HCT116 (cell line): ENCODE measurements at regions not wholly inside any gene's neighbourhood (a gene's known extent, or its start where the extent isn't known, plus 50 kb on each side); places are given as distances from the start of the nearest gene placed in this dataset.

Experiments
- ATAC-seq: fragments of 200-7000 bp; cut with Tn5 transposase; 2 replicates; pipeline ENCODE4 v1.9.1; 2020; ENCODE audit warnings: mild to moderate bottlenecking, moderate library complexity
- BruUV-seq: library from RNA; stranded (reverse); fragments of 400-500 nt; replicated peaks from 2 replicates; lab custom pipeline; 2021; lab: Mats Ljungman, UMichigan
- CTCF ChIA-PET: fragments of 300-600 bp; sonication (Branson Sonifier 250); formaldehyde crosslinking; loops from one replicate; lab custom pipeline; 2021; ENCODE audit warnings: antibody characterized with exemption; lab: Charles Lee
- POLR2A ChIA-PET: fragments of 300-600, 350-600 bp; sonication (Branson Sonifier 250); formaldehyde crosslinking; loops from one replicate; lab custom pipeline; 2021; ENCODE audit warnings: antibody characterized with exemption; lab: Charles Lee
- RAD21 ChIA-PET, 2 experiments: fragments of 300-600 bp; sonication (Branson Sonifier 250); formaldehyde crosslinking; loops; one replicate each; lab custom pipeline; 2023; ENCODE audit warnings: low total read pairs in 2 of 2; ENCODE audit not compliant: uncharacterized antibody in 2 of 2, unreplicated experiment in 2 of 2, low non-redundant PET in 1 of 2; lab: Charles Lee
- DNase-seq: peaks from one replicate; pipeline ENCODE4 v3.0.0-alpha.2; 2010; ENCODE audit warnings: low read depth, low spot score
- H2AFZ ChIP-seq: fragments of 200-600 bp; shearing (Covaris generic), sonication (generic); 2 replicates; pipeline ENCODE4 v1.6.1; 2017; ENCODE audit warnings: low read depth, mixed run types, mixed read lengths, antibody characterized with exemption, low read length; ENCODE audit not compliant: poor library complexity, severe bottlenecking
- H3K27ac ChIP-seq: 2 replicates; pipeline ENCODE4 v1.5.1; 2012; ENCODE audit warnings: low read depth, low read length
- H3K27me3 ChIP-seq: fragments of 200-600 bp; sonication (generic); 2 replicates; pipeline ENCODE4 v1.6.1; 2016; ENCODE audit warnings: mixed run types, low read length, mixed read lengths; ENCODE audit not compliant: insufficient read depth
- H3K36me3 ChIP-seq, 2 experiments: fragments of 200-500 bp in 1 of 2; fragments of 200-600 bp in 1 of 2; sonication (Bioruptor generic) in 1 of 2; sonication (generic) in 1 of 2; 2 replicates each; pipeline versions ENCODE4 v1.5.1 to v1.6.1; 2014 to 2016; ENCODE audit warnings: low read length in 2 of 2, inconsistent platforms in 1 of 2, mixed read lengths in 1 of 2, mixed run types in 1 of 2; ENCODE audit not compliant: insufficient read depth in 2 of 2, control insufficient read depth in 1 of 2
- H3K4me1 ChIP-seq, 2 experiments: fragments of 200-600 bp in 1 of 2; sonication (generic) in 1 of 2; 2 replicates each; pipeline versions ENCODE4 v1.5.1 to v1.6.1; 2012 to 2017; ENCODE audit warnings: low read length in 2 of 2, inconsistent platforms in 1 of 2, mild to moderate bottlenecking in 1 of 2, mixed read lengths in 1 of 2, mixed run types in 1 of 2, moderate library complexity in 1 of 2; ENCODE audit not compliant: insufficient read depth in 2 of 2, control insufficient read depth in 1 of 2
- H3K4me2 ChIP-seq: fragments of 200-600 bp; sonication (generic); 2 replicates; pipeline ENCODE4 v1.6.1; 2017; ENCODE audit warnings: mixed run types, low read length, mixed read lengths
- H3K4me3 ChIP-seq, 2 experiments: fragments of 200-600 bp in 1 of 2; sonication (generic) in 1 of 2; replicated peaks in 1 of 2; 2 replicates each; pipeline ENCODE4 v1.5.1; 2011 to 2016; ENCODE audit warnings: low read length in 2 of 2, control low read depth in 1 of 2, low read depth in 1 of 2, mild to moderate bottlenecking in 1 of 2, mixed read lengths in 1 of 2, mixed run types in 1 of 2
- H3K79me2 ChIP-seq: fragments of 200-600 bp; sonication (generic); 2 replicates; pipeline ENCODE4 v1.6.1; 2017; ENCODE audit warnings: mild to moderate bottlenecking, mixed run types, low read length, moderate library complexity, mixed read lengths; ENCODE audit not compliant: insufficient read depth
- H3K9ac ChIP-seq: fragments of 200-600 bp; sonication (generic); 2 replicates; pipeline ENCODE4 v1.6.1; 2016; ENCODE audit warnings: low read length, mixed read lengths
- H3K9me2 ChIP-seq: fragments of 200-600 bp; sonication (generic), shearing (Covaris generic); 2 replicates; pipeline ENCODE4 v1.6.1; 2017; ENCODE audit warnings: mixed run types, mild to moderate bottlenecking, moderate library complexity; ENCODE audit not compliant: insufficient read depth
- H3K9me3 ChIP-seq, 2 experiments: fragments of 200-500 bp in 1 of 2; fragments of 200-600 bp in 1 of 2; sonication (Bioruptor generic) in 1 of 2; sonication (generic) in 1 of 2; 2 replicates each; pipeline ENCODE4 v1.6.1; 2014 to 2017; ENCODE audit warnings: low read length in 2 of 2, mixed read lengths in 2 of 2, inconsistent platforms in 1 of 2, low read depth in 1 of 2, mild to moderate bottlenecking in 1 of 2, mixed run types in 1 of 2, moderate library complexity in 1 of 2; ENCODE audit not compliant: control insufficient read depth in 1 of 2, insufficient read depth in 1 of 2
- H4K20me1 ChIP-seq: fragments of 200-600 bp; sonication (generic), shearing (Covaris generic); 2 replicates; pipeline ENCODE4 v1.6.1; 2017; ENCODE audit warnings: mixed run types, mild to moderate bottlenecking, moderate library complexity; ENCODE audit not compliant: insufficient read depth
- ELF1 ChIP-seq: IDR thresholded peaks from 2 replicates; pipeline ENCODE4 v1.6.1; 2012; ENCODE audit warnings: low read depth, borderline replicate concordance
- EZH2 ChIP-seq: fragments of 200-600 bp; sonication (generic); IDR thresholded peaks from 2 replicates; pipeline ENCODE4 v1.6.1; 2017; ENCODE audit warnings: antibody characterized with exemption, mixed run types
- POLR2A ChIP-seq: IDR thresholded peaks from 2 replicates; pipeline ENCODE4 v1.7.0; 2011; ENCODE audit warnings: borderline replicate concordance; ENCODE audit not compliant: insufficient read depth, insufficient read length; ENCODE audit errors: extremely low read depth
- SRF ChIP-seq: IDR thresholded peaks from 2 replicates; pipeline ENCODE4 v1.6.1; 2012; ENCODE audit warnings: low read depth
- TCF7L2 ChIP-seq: IDR thresholded peaks from 2 replicates; pipeline ENCODE4 v1.7.0; 2011; ENCODE audit warnings: borderline replicate concordance, inconsistent platforms; ENCODE audit not compliant: insufficient read depth, insufficient read length; ENCODE audit errors: extremely low read depth
- YY1 ChIP-seq: IDR thresholded peaks from 2 replicates; pipeline ENCODE4 v1.6.1; 2011; ENCODE audit warnings: low read length, low read depth, moderate library complexity, mild to moderate bottlenecking; ENCODE audit not compliant: insufficient replicate concordance; ENCODE audit errors: extremely low read depth
- ZFX ChIP-seq: fragments of 450-650 bp; IDR thresholded peaks from 2 replicates; pipeline ENCODE4 v1.6.1; 2017
- ZNF274 ChIP-seq: fragments of 200-500 bp; sonication (Bioruptor generic); IDR thresholded peaks from 2 replicates; pipeline ENCODE4 v1.6.1; 2014; ENCODE audit warnings: mild to moderate bottlenecking, low read depth, low read length, inconsistent platforms
- intact Hi-C: fragments of 100-400 bp; cut with micrococcal nuclease; formaldehyde crosslinking; loops from 2 replicates; pipeline ENCODE4 v1.10.0; 2022
- TF ChIP-seq, protein P1 (sequence below): IDR thresholded peaks from 2 replicates; pipeline ENCODE4 v1.6.1; 2011; ENCODE audit warnings: mild to moderate bottlenecking, low read length, moderate library complexity; ENCODE audit not compliant: insufficient replicate concordance; ENCODE audit errors: extremely low read depth
- TF ChIP-seq, protein P2 (sequence below), 3 experiments: fragments of 200-600 bp in 1 of 3; sonication (generic) in 1 of 3; IDR thresholded peaks in 2 of 3; conservative IDR thresholded peaks in 1 of 3; 2 replicates each; pipeline ENCODE4 v1.5.1; 2012 to 2017; ENCODE audit warnings: low read depth in 2 of 3, low read length in 2 of 3, antibody characterized with exemption in 1 of 3, borderline replicate concordance in 1 of 3, control low read depth in 1 of 3, mild to moderate bottlenecking in 1 of 3, mixed read lengths in 1 of 3, mixed run types in 1 of 3, moderate library complexity in 1 of 3; ENCODE audit not compliant: insufficient read depth in 1 of 3
- TF ChIP-seq, protein P3 (sequence below): IDR thresholded peaks from 2 replicates; pipeline ENCODE4 v1.6.1; 2012; ENCODE audit warnings: low read depth

DNA sequence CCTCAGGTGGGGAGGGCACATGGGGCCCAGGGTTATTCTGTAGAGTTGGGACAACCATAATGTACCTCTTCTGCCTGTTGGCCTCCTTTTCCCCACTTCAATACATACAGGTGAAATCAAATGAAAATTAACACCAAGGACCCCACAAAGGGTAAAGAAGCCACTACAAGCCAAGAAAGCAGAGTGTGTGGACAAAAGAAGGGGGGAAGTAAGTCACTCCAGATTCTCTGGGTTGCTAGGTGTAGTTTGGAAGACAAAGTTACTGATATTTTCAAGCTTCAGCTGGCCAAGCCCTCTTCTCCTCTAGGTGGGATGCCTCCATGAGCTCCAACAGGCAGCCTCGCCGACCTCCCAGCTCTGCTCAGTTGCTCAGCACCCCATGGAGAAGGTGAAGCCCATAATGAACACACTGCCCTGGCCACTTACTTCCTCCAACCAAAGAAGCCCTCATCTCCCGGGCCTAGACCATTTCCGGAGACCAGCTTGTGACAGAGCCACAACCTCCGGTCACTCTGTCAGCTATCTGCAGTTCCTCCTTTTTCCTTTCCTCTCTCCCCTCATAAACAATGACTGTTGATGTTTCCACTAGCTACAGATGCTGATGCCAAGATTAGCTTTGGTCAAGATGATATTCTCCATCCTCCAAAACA is 66.8 kb upstream of the MED4 start:
- ChIA-PET RAD21 (no interaction called here), POLR2A (no interaction called here), CTCF (no interaction called here)
- Histone ChIP-seq H3K36me3 (no peaks in the 10 kb centered on the region), H2AFZ (no peak overlapping the region), H3K9me3 (no peaks in the 10 kb centered on the region), H3K9me2 (no peaks in the 10 kb centered on the region), H3K27me3 (no peaks in the 10 kb centered on the region), H4K20me1 (no peaks in the 10 kb centered on the region), H3K79me2 (no peaks in the 10 kb centered on the region), H3K4me2 (no peak overlapping the region), H3K4me3 (no peak overlapping the region), H3K27ac (no peak overlapping the region), H3K9ac (no peak overlapping the region)
- BruUV-seq = no TSS peak
- ATAC-seq (no peak), DNase-seq (no peak)
- intact Hi-C loops = no loop called here
- TF ChIP-seq, protein P1, sequence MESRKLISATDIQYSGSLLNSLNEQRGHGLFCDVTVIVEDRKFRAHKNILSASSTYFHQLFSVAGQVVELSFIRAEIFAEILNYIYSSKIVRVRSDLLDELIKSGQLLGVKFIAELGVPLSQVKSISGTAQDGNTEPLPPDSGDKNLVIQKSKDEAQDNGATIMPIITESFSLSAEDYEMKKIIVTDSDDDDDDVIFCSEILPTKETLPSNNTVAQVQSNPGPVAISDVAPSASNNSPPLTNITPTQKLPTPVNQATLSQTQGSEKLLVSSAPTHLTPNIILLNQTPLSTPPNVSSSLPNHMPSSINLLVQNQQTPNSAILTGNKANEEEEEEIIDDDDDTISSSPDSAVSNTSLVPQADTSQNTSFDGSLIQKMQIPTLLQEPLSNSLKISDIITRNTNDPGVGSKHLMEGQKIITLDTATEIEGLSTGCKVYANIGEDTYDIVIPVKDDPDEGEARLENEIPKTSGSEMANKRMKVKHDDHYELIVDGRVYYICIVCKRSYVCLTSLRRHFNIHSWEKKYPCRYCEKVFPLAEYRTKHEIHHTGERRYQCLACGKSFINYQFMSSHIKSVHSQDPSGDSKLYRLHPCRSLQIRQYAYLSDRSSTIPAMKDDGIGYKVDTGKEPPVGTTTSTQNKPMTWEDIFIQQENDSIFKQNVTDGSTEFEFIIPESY = no peak
- TF ChIP-seq, protein P2, sequence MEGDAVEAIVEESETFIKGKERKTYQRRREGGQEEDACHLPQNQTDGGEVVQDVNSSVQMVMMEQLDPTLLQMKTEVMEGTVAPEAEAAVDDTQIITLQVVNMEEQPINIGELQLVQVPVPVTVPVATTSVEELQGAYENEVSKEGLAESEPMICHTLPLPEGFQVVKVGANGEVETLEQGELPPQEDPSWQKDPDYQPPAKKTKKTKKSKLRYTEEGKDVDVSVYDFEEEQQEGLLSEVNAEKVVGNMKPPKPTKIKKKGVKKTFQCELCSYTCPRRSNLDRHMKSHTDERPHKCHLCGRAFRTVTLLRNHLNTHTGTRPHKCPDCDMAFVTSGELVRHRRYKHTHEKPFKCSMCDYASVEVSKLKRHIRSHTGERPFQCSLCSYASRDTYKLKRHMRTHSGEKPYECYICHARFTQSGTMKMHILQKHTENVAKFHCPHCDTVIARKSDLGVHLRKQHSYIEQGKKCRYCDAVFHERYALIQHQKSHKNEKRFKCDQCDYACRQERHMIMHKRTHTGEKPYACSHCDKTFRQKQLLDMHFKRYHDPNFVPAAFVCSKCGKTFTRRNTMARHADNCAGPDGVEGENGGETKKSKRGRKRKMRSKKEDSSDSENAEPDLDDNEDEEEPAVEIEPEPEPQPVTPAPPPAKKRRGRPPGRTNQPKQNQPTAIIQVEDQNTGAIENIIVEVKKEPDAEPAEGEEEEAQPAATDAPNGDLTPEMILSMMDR (IDR thresholded peaks at IDR 0.05 in 2 of 3, conservative IDR thresholded peaks at IDR 0.05 in 1 of 3; ENCODE audit: borderline replicate concordance in 1 of 3, insufficient read depth in 1 of 3, low read depth in 2 of 3, low read length in 2 of 3) = no peak
- TF ChIP-seq ELF1 (no peak), SRF (no peak), TCF7L2 (no peak), YY1 (no peak), ZFX (no peak), EZH2 (no peak), POLR2A (no peak), ZNF274 (no peak)
- TF ChIP-seq, protein P3, sequence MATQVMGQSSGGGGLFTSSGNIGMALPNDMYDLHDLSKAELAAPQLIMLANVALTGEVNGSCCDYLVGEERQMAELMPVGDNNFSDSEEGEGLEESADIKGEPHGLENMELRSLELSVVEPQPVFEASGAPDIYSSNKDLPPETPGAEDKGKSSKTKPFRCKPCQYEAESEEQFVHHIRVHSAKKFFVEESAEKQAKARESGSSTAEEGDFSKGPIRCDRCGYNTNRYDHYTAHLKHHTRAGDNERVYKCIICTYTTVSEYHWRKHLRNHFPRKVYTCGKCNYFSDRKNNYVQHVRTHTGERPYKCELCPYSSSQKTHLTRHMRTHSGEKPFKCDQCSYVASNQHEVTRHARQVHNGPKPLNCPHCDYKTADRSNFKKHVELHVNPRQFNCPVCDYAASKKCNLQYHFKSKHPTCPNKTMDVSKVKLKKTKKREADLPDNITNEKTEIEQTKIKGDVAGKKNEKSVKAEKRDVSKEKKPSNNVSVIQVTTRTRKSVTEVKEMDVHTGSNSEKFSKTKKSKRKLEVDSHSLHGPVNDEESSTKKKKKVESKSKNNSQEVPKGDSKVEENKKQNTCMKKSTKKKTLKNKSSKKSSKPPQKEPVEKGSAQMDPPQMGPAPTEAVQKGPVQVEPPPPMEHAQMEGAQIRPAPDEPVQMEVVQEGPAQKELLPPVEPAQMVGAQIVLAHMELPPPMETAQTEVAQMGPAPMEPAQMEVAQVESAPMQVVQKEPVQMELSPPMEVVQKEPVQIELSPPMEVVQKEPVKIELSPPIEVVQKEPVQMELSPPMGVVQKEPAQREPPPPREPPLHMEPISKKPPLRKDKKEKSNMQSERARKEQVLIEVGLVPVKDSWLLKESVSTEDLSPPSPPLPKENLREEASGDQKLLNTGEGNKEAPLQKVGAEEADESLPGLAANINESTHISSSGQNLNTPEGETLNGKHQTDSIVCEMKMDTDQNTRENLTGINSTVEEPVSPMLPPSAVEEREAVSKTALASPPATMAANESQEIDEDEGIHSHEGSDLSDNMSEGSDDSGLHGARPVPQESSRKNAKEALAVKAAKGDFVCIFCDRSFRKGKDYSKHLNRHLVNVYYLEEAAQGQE = no peak
- TF ChIP-seq, all 23 proteins: peak for 0
- peaks cover 2 to 19% of the 10 kb centered on the region in 2 experiments for H3K4me1 ChIP-seq
